HEK293 (cell line): ENCODE measurements at regions not wholly inside any gene's neighbourhood (a gene's known extent, or its start where the extent isn't known, plus 50 kb on each side); places are given as distances from the start of the nearest gene placed in this dataset.

Experiments
- CTCF ChIA-PET: fragments of 350-600 bp; formaldehyde crosslinking; extraction: SDS; loops from one replicate; lab custom pipeline; 2021; ENCODE audit warnings: antibody characterized with exemption; lab: Yijun Ruan, JAX
- POLR2A ChIA-PET: fragments of 300-600 bp; formaldehyde crosslinking; extraction: SDS; loops from one replicate; lab custom pipeline; 2020; ENCODE audit warnings: antibody characterized with exemption, inconsistent platforms; lab: Yijun Ruan, JAX
- H3K27ac ChIP-seq: fragments of 200-500 bp; sonication (Bioruptor generic); 2 replicates; pipeline ENCODE4 v1.5.1; 2014; ENCODE audit warnings: low read depth, low read length, control low read depth, inconsistent platforms; ENCODE audit errors: extremely low read depth
- H3K36me3 ChIP-seq, 2 experiments: fragments of 200-500 bp in 1 of 2; sonication (Bioruptor generic) in 1 of 2; 1 replicate in 1 of 2; 2 replicates in 1 of 2; pipeline ENCODE4 v1.5.1; 2014 to 2017; ENCODE audit warnings: inconsistent platforms in 2 of 2, low read length in 2 of 2; ENCODE audit not compliant: control insufficient read depth in 2 of 2, insufficient read depth in 1 of 2
- H3K4me1 ChIP-seq: fragments of 200-500 bp; sonication (Bioruptor generic); 2 replicates; pipeline ENCODE4 v1.5.1; 2014; ENCODE audit warnings: mild to moderate bottlenecking, low read length, inconsistent platforms; ENCODE audit not compliant: control insufficient read depth, insufficient read depth
- H3K4me3 ChIP-seq: 2 replicates; pipeline ENCODE4 v1.5.1; 2011; ENCODE audit warnings: low read depth, mild to moderate bottlenecking, control low read depth, low read length, moderate library complexity
- H3K9me3 ChIP-seq: fragments of 200-500 bp; sonication (Bioruptor generic); 2 replicates; pipeline ENCODE4 v1.5.1; 2014; ENCODE audit warnings: low read depth, low read length, inconsistent platforms; ENCODE audit not compliant: control insufficient read depth, insufficient read depth
- ATF2 ChIP-seq: fragments of 450-650 bp; formaldehyde crosslinking; IDR thresholded peaks from 2 replicates; pipeline ENCODE4 v1.5.1; 2016; ENCODE audit warnings: missing biosample characterization, missing genetic modification characterization, low read depth
- KLF1 ChIP-seq: fragments of 450-650 bp; formaldehyde crosslinking; IDR thresholded peaks from 2 replicates; pipeline ENCODE4 v1.5.1; 2016; ENCODE audit warnings: missing biosample characterization, missing genetic modification characterization
- MYNN ChIP-seq: fragments of 450-650 bp; formaldehyde crosslinking; IDR thresholded peaks from 2 replicates; pipeline ENCODE4 v1.5.1; 2016; ENCODE audit warnings: missing biosample characterization, missing genetic modification characterization, borderline replicate concordance
- PRDM4 ChIP-seq: fragments of 450-650 bp; formaldehyde crosslinking; IDR thresholded peaks from 2 replicates; pipeline ENCODE4 v1.5.1; 2017; ENCODE audit warnings: missing biosample characterization, missing genetic modification characterization
- REPIN1 ChIP-seq: fragments of 450-650 bp; formaldehyde crosslinking; IDR thresholded peaks from 2 replicates; pipeline ENCODE4 v1.5.1; 2017; ENCODE audit warnings: missing biosample characterization, missing genetic modification characterization, low read depth
- SCRT2 ChIP-seq: fragments of 450-650 bp; formaldehyde crosslinking; IDR thresholded peaks from 2 replicates; pipeline ENCODE4 v1.5.1; 2016; ENCODE audit warnings: missing biosample characterization, missing genetic modification characterization
- SP3 ChIP-seq: fragments of 450-650 bp; formaldehyde crosslinking; IDR thresholded peaks from 2 replicates; pipeline ENCODE4 v1.5.1; 2016; ENCODE audit warnings: missing biosample characterization, missing genetic modification characterization
- ZBTB1 ChIP-seq: fragments of 450-650 bp; formaldehyde crosslinking; IDR thresholded peaks from 2 replicates; pipeline ENCODE4 v1.5.1; 2016; ENCODE audit warnings: missing biosample characterization, missing genetic modification characterization
- ZEB2 ChIP-seq: fragments of 450-650 bp; formaldehyde crosslinking; IDR thresholded peaks from 2 replicates; pipeline ENCODE4 v1.5.1; 2016; ENCODE audit warnings: missing biosample characterization, missing genetic modification characterization
- ZNF114 ChIP-seq: fragments of 450-650 bp; formaldehyde crosslinking; IDR thresholded peaks from 2 replicates; pipeline ENCODE4 v1.5.0; 2017; ENCODE audit warnings: missing biosample characterization, missing genetic modification characterization
- ZNF133 ChIP-seq: fragments of 450-650 bp; formaldehyde crosslinking; IDR thresholded peaks from 2 replicates; pipeline ENCODE4 v1.5.1; 2016; ENCODE audit warnings: missing biosample characterization, missing genetic modification characterization
- ZNF211 ChIP-seq: fragments of 450-650 bp; formaldehyde crosslinking; IDR thresholded peaks from 2 replicates; pipeline ENCODE4 v1.5.1; 2016; ENCODE audit warnings: low read depth, missing biosample characterization, missing genetic modification characterization
- ZNF214 ChIP-seq: fragments of 450-650 bp; formaldehyde crosslinking; IDR thresholded peaks from 2 replicates; pipeline ENCODE4 v1.5.1; 2017; ENCODE audit warnings: missing biosample characterization, mild to moderate bottlenecking, missing genetic modification characterization, borderline replicate concordance
- ZNF239 ChIP-seq: fragments of 450-650 bp; formaldehyde crosslinking; IDR thresholded peaks from 2 replicates; pipeline ENCODE4 v1.5.1; 2016; ENCODE audit warnings: missing biosample characterization, missing genetic modification characterization
- ZNF24 ChIP-seq: fragments of 450-650 bp; formaldehyde crosslinking; IDR thresholded peaks from 2 replicates; pipeline ENCODE4 v1.5.1; 2016; ENCODE audit warnings: missing biosample characterization, missing genetic modification characterization
- ZNF292 ChIP-seq: fragments of 450-650 bp; formaldehyde crosslinking; IDR thresholded peaks from 2 replicates; pipeline ENCODE4 v1.5.1; 2016; ENCODE audit warnings: low read depth, missing biosample characterization, missing genetic modification characterization, borderline replicate concordance
- ZNF366 ChIP-seq: fragments of 450-650 bp; formaldehyde crosslinking; conservative IDR thresholded peaks from 2 replicates; pipeline ENCODE4 v1.5.1; 2016; ENCODE audit warnings: missing biosample characterization, missing genetic modification characterization
- ZNF37A ChIP-seq: fragments of 450-650 bp; IDR thresholded peaks from 2 replicates; pipeline ENCODE4 v1.5.1; 2018; ENCODE audit warnings: missing biosample characterization, missing genetic modification characterization
- ZNF416 ChIP-seq: fragments of 450-650 bp; formaldehyde crosslinking; IDR thresholded peaks from 2 replicates; pipeline ENCODE4 v1.5.1; 2016; ENCODE audit warnings: missing biosample characterization, missing genetic modification characterization
- ZNF473 ChIP-seq: fragments of 450-650 bp; formaldehyde crosslinking; IDR thresholded peaks from 2 replicates; pipeline ENCODE4 v1.5.1; 2017; ENCODE audit warnings: missing biosample characterization, missing genetic modification characterization
- ZNF544 ChIP-seq: fragments of 450-650 bp; formaldehyde crosslinking; IDR thresholded peaks from 2 replicates; pipeline ENCODE4 v1.5.0; 2017; ENCODE audit warnings: missing biosample characterization, missing genetic modification characterization
- ZNF549 ChIP-seq: fragments of 450-650 bp; IDR thresholded peaks from 2 replicates; pipeline ENCODE4 v1.5.1; 2018; ENCODE audit warnings: missing biosample characterization, missing genetic modification characterization, mild to moderate bottlenecking, inconsistent platforms, moderate library complexity
- ZNF624 ChIP-seq: fragments of 450-650 bp; formaldehyde crosslinking; IDR thresholded peaks from 2 replicates; pipeline ENCODE4 v1.5.1; 2017; ENCODE audit warnings: missing biosample characterization, missing genetic modification characterization
- ZNF629 ChIP-seq: fragments of 450-650 bp; formaldehyde crosslinking; IDR thresholded peaks from 2 replicates; pipeline ENCODE4 v1.5.1; 2017; ENCODE audit warnings: missing biosample characterization, missing genetic modification characterization
- ZNF670 ChIP-seq: fragments of 450-650 bp; formaldehyde crosslinking; IDR thresholded peaks from 2 replicates; pipeline ENCODE4 v1.5.1; 2016; ENCODE audit warnings: missing biosample characterization, missing genetic modification characterization, low read depth
- ZNF777 ChIP-seq: fragments of 450-650 bp; formaldehyde crosslinking; IDR thresholded peaks from 2 replicates; pipeline ENCODE4 v1.5.1; 2017; ENCODE audit warnings: missing biosample characterization, missing genetic modification characterization, borderline replicate concordance
- ZNF837 ChIP-seq: fragments of 450-650 bp; formaldehyde crosslinking; IDR thresholded peaks from 2 replicates; pipeline ENCODE4 v1.5.1; 2016; ENCODE audit warnings: missing biosample characterization, missing genetic modification characterization
- ZSCAN30 ChIP-seq: fragments of 450-650 bp; IDR thresholded peaks from 2 replicates; pipeline ENCODE4 v1.5.1; 2018; ENCODE audit warnings: missing biosample characterization, mild to moderate bottlenecking, missing genetic modification characterization, moderate library complexity

- Histone ChIP-seq H3K9me3 (no peaks in the 10 kb centered on the region), H3K27ac (no peak overlapping the region), H3K4me1 (no peaks in the 10 kb centered on the region), H3K4me3 (no peak overlapping the region), H3K36me3 (no peaks in the 10 kb centered on the region)
- CTCF ChIA-PET = no interaction called here
- POLR2A ChIA-PET = no interaction called here
- TF ChIP-seq PRDM4 (no peak), ATF2 (peak; percentile 77)
Measured at GRCh38 chr10:20606985-20607384, 290.1 kb downstream of the NEBL start.

- TF ChIP-seq ZSCAN30 (tag by site-specific recombination) = no peak
- TF ChIP-seq ZNF837 = no peak
- TF ChIP-seq SP3 (tag by site-specific recombination) = no peak
- TF ChIP-seq KLF1 = no peak
- no peak for TF ChIP-seq ZNF24 (tag by site-specific recombination)
- no peak for TF ChIP-seq ZNF629 (tag by site-specific recombination)
- no peak for TF ChIP-seq ZNF239
- no peak for TF ChIP-seq ZNF549 (tag by site-specific recombination)
- no peak for TF ChIP-seq ZNF544
- H3K4me3 ChIP-seq = no peak overlapping the region
- no peaks in the 10 kb centered on the region for H3K4me1 ChIP-seq
- ChIA-PET POLR2A (no interaction called here), CTCF (interaction anchor here (0.6 to 0.7 kb wide), 2 partner anchors 316 to 884 kb away, joined by 4 read pairs; no protein-coding TSS in a partner anchor)
- H3K9me3 ChIP-seq = no peaks in the 10 kb centered on the region
- H3K27ac ChIP-seq = no peak overlapping the region
- no peaks in the 10 kb centered on the region for H3K36me3 ChIP-seq
Measured at GRCh38 chr10:20601941-20602461, 295.1 kb downstream of the NEBL start.

- TF ChIP-seq ZNF670 (tag by site-specific recombination) = no peak
- TF ChIP-seq ZNF366 = no peak
- TF ChIP-seq ZNF837 = no peak
- no peak for TF ChIP-seq ZNF133 (tag by site-specific recombination)
- no peak for TF ChIP-seq REPIN1
- TF ChIP-seq ZNF292 (tag by site-specific recombination) = no peak
- no peak for TF ChIP-seq ZNF624 (tag by site-specific recombination)
- TF ChIP-seq ZNF211 (tag by site-specific recombination) = no peak
- TF ChIP-seq ZNF37A = no peak
- TF ChIP-seq ZNF777 (tag by site-specific recombination) = no peak
- TF ChIP-seq ZNF114 (tag by site-specific recombination) = no peak
- no peak for TF ChIP-seq ZNF214 (tag by site-specific recombination)
- TF ChIP-seq MYNN = no peak
- no peak for TF ChIP-seq SCRT2 (tag by site-specific recombination)
- no peak for TF ChIP-seq ZNF473 (tag by site-specific recombination)
- TF ChIP-seq ZBTB1 = no peak
- no peak for TF ChIP-seq ZNF416 (tag by site-specific recombination)
- no peak for TF ChIP-seq ZEB2 (tag by site-specific recombination)
- TF ChIP-seq, all 188 proteins: peak for 0
- POLR2A ChIA-PET = interaction anchor here (1.2 kb wide), 1 partner anchor 10 kb away, joined by 3 read pairs; no protein-coding TSS in a partner anchor
- Histone ChIP-seq H3K9me3 (no peaks in the 10 kb centered on the region), H3K36me3 (no peaks in the 10 kb centered on the region), H3K4me1 (no peaks in the 10 kb centered on the region), H3K4me3 (no peak overlapping the region), H3K27ac (no peak overlapping the region)
- CTCF ChIA-PET = no interaction called here
Measured at GRCh38 chr10:20598590-20598989, 298.5 kb downstream of the NEBL start.
